ENCODE measurements at regions not wholly inside any gene's neighbourhood (a gene's known extent, or its start where the extent isn't known, plus 50 kb on each side); places are given as distances from the start of the nearest gene placed in this dataset.
A peak's percentile ranks its signal among the peaks of the same experiment; 100 is the strongest.

- DNase-seq (ENCODE audit: insufficient read length, low spot score), result no peak
- FAIRE-seq, result no peak
Measured at GRCh38 chr21:25080661-25081060, 526.6 kb downstream of the MRPL39 start.

DNA sequence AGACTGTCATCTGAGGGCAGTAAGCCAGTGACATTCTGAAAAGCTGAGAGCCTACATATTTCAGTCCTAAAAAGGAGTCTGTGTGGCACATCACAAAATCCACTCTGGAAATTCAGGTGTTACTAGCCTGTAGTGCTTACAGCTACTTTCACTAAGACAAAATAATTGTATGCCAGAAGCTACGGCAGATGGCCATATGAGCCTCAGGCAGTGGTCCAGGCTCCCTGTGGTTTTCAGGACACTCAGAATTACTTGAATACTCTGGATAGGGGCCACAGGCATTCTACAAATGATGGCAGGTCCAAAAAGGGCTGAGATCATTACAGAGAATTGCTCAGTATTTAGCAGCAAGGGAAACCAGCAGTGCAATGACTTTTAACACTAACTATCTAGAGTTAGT is 527.1 kb downstream of the MRPL39 start:
- DNase-seq (ENCODE audit: insufficient read length, low spot score) (no peak), FAIRE-seq (no peak)

DNA sequence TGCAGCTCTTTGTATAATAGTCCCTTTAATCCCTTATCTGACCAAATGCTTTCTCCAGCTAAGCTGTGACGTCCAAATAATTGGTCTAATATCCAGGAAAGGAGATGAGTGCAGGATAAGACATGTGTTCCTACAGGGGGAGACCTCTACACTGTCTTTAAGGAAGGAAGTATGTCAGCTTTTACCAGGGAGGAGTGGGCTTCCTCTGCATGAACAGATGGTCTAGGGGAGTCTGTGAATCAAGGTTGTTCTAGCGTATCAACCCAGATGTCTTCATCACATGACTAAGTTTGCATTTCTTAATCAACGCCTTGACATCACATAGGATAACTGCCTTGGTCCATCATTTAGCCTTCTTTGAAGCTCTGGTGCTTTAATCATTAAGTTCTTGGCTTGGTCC is 528.2 kb downstream of the MRPL39 start:
- FAIRE-seq (no peak), DNase-seq (ENCODE audit: insufficient read length, low spot score) (no peak)

DNA sequence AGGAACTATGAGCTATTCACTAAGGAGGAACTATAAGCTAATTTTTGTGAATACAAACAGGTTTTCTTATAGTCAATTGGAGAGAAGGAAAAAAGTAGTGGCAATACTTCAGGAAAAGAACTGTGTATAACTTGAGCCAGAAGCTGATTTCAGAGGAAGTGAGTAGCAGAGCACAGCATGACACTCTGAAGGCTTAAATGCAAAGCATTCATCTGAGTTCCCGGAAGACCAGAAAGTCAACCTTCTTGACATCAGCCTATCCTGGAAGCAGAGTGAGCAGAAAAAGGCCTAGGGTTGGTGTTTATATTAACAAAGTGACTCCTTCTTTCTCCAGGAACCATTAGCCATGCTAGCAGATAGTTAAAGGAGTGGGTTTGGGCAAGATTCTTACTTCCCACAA is 545.2 kb downstream of the MRPL39 start:
- peak; percentile 57 for FAIRE-seq
- no peak for DNase-seq (ENCODE audit: insufficient read length, low spot score)

DNA sequence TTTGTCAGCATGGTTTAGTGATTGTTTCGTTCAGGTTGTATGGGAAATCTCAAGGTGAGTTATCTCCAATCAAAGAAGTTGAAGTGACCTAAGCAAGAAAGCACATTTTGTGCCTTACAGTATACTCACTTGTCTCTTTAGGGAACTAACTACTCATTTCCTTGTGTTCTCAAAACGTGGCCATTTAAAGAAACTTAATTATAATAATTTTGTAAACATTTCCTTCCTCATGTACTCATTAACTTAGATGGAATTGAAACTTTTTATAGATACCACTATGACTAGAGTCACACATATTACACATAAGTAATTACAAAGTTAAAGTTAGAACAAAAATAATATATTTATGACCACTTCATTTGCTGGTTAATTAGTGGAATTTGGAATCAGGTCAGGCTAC is 552.6 kb downstream of the MRPL39 start:
- FAIRE-seq (peak; percentile 44), DNase-seq (ENCODE audit: insufficient read length, low spot score) (no peak)

DNA sequence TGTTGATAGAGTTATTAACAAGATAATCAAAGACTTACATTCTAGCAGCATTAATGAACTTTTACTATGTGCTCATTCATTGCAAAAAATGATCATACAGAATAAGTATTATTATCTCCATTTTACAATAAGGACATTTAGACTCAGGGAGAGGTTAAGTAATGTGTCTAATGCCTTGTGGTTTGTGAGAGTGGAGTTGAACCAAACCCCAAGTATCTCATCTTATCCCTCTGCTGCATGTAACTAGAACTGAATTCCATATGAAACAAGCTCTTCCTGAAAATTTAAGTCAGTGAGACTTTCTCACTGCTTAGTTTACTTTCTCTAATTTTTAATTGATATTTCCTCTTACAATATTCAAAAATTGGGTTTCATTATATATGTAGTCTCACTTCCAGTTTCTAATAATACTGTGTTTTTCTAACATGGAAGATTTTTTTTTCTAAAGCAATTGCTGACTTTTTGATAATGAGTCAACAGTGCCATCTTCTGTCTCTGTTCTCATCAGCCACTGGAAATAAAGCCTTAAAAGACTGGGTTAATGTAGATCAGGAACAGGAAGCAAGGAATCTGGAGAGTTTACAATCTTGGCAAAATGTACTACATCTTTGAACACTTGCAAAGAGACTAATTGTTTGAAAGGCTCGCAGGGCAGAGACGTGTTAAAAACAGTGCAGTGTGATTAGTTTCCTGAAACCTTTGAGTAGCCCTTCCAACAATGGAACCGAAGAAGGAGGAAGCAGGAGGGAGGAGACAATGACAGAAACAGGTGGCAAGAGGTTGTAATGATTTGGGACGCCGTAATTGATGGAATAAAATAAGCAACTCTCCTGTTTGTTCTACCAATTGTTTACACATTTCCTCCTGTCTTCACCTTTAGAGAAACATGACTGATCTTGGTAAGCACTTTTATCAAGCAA is 567.6 kb downstream of the MRPL39 start:
- no peak for DNase-seq (ENCODE audit: insufficient read length, low spot score)
- FAIRE-seq, result no peak

- FAIRE-seq (no peak), DNase-seq (ENCODE audit: insufficient read length, low spot score) (no peak)
Measured at GRCh38 chr21:25036775-25037174, 570.5 kb downstream of the MRPL39 start.

DNA sequence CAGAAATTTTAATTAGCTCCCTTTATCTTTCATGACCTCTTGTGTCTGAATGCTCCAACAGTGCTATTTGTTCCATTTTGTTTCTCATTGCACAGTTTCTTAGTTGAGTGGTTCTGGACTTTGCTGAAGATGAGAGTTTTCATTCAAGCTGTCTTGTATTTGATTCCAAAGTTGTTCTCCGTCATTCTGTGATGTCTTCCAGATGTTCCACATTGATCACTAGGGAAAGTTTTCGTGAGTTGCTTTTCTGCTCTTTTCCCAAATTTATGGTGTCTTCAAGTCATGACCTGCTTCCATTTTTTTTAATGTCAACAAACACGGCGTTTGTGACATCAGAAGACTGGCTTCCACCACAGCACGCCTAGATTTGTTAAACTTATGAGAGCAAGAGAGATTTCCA is 575.5 kb downstream of the MRPL39 start:
- no peak for DNase-seq (ENCODE audit: insufficient read length, low spot score)
- peak; percentile 75 for FAIRE-seq

GRCh38 chr21:25029580-25029979 is 577.7 kb downstream of the MRPL39 start:
- DNase-seq (ENCODE audit: insufficient read length, low spot score), result no peak
- FAIRE-seq, result no peak

GRCh38 chr21:25025596-25025995 is 581.7 kb downstream of the MRPL39 start:
- no peak for DNase-seq (ENCODE audit: insufficient read length, low spot score)
- FAIRE-seq, result no peak

DNA sequence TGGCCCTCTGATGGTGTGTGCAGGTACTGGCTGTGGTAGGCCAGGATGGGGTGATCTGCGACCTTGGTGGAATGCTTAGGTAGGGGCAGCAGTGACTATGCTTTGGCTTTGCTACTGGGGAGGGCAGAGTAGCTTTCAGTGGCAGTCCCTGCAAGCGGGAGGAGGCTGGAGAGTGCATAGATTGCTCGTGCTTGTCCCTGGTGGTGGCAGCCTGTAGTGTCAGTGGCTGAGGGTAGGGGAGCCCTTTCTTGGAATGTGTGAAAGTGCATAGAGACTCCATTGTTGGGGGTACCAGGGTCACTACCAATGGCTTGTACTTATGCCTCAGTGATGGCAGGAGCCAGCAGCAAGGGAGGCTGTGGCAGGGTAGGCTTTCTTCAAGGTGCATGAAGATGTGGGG is 582.6 kb downstream of the MRPL39 start:
- DNase-seq (ENCODE audit: insufficient read length, low spot score) (no peak), FAIRE-seq (no peak)

DNA sequence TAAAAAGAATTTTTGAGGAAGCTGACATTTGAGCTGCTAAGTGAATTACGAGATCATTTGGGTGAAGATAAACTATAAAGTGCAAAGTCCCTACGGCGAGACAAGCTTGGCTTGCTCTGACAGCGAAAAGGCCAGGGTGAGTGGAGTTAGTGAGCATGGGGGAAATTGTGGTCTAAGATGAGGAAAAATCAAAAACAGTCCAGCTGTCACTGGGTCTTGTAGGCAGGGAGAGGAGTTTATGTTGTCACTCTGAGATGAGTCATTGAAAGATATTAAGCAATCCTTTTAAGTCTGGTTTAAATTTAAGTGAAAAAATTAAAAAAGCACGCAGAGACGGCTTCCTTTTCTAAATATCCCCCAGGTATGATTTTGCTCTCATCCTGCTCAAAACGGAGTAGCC is 601.9 kb downstream of the MRPL39 start:
- FAIRE-seq (no peak), DNase-seq (ENCODE audit: insufficient read length, low spot score) (no peak)

DNA sequence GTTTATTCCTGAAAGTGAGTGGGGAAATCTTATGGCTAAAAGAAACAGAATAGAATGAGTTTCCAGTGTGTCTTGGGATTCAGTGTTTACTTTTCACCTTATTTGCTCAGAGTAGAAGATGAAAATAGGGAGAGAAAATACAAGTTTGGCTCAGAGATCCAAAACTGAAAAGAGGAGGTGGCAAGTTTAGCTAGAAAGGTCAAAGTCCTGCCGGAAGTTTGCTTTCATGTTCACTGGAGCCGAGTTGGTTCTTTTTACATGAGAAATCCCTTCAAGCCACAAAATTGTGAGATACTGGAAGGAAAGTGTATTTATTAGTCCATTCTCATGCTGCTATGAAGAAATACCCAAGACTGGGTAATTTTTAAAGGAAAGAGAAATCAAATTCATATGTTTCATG is 604.6 kb downstream of the MRPL39 start:
- DNase-seq (ENCODE audit: insufficient read length, low spot score) (no peak), FAIRE-seq (no peak)

- FAIRE-seq, result no peak
- no peak for DNase-seq (ENCODE audit: insufficient read length, low spot score)
Measured at GRCh38 chr21:24995216-24995615, 612.1 kb downstream of the MRPL39 start.

DNA sequence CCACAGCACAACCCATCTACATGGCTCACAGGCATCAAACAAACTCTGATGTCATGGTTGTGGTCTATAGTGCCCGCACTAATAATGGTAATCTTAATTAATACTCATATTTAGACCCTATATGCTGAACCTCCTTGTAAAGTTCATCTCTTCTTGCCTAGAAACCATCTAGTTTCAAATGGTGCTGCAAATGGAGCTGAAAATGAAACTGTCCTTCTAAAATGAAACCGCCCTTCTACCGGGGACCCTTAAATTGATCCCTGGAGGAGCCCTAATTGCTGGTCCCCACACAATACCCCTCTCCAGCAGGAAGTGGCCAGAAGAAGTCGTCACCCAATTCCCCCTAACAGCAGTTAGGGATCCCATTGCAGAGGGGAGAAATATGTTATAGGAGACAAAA is 612.6 kb downstream of the MRPL39 start:
- no peak for FAIRE-seq
- no peak for DNase-seq (ENCODE audit: insufficient read length, low spot score)

DNA sequence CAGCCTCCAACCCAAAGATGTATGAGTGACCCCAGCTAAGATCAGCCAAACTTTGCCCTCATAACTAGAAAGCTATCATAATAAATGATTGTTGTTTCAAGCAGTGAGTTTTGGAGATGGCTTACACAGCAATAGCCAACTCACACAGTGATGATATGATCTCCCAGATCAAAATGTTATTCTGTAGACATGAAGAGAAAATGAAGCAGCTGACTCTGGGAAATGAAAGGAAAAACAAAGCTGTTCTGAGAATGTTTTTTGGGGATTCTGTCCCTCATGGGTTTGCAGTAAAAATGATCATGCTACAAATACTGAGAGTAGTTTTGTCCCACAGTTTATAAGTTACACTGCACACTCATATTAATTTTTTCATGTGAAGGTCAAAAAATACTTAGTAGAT is 617.8 kb downstream of the MRPL39 start:
- FAIRE-seq (no peak), DNase-seq (ENCODE audit: insufficient read length, low spot score) (no peak)

DNA sequence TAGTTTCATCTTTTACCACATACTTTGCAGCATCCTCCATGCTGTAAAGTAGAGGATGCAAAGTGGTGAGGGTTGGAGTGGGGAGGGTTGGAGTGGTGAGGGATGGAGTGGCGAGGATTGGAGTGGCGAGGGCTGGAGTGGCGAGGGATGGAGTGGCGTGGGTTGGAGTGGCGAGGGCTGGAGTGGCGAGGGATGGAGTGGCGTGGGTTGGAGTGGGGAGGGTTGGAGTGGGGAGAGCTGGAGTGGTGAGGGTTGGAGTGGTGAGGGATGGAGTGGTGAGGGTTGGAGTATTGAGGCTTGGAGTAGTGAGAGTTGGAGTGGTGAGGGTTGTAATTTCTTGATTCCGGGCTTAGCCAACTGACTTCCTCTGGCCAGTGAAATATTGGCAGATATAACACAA is 618.3 kb downstream of the MRPL39 start:
- DNase-seq (ENCODE audit: insufficient read length, low spot score), result no peak
- no peak for FAIRE-seq

DNA sequence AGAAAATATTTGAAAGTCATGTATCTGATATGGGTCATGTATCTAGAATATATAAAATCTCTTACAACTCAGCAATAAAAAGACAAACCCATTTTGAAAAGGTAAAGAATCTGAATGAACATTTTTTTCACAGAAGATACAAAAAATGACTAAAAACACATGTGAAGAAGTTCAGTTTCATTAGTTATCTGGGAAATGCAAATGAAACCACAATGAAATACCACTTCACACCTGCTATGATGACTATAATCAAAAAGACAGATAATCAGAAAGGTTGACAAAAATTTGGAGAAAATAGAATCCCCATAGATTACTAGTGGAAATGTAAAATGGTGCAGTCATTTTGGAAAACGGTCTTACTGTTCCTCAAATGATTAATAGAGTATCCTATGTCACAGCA is 631.0 kb downstream of the MRPL39 start:
- DNase-seq (ENCODE audit: insufficient read length, low spot score) (no peak), FAIRE-seq (peak; percentile 78)

- FAIRE-seq (peak; percentile 49), DNase-seq (ENCODE audit: insufficient read length, low spot score) (no peak)
Measured at GRCh38 chr21:24969068-24969467, 638.2 kb downstream of the MRPL39 start.

DNA sequence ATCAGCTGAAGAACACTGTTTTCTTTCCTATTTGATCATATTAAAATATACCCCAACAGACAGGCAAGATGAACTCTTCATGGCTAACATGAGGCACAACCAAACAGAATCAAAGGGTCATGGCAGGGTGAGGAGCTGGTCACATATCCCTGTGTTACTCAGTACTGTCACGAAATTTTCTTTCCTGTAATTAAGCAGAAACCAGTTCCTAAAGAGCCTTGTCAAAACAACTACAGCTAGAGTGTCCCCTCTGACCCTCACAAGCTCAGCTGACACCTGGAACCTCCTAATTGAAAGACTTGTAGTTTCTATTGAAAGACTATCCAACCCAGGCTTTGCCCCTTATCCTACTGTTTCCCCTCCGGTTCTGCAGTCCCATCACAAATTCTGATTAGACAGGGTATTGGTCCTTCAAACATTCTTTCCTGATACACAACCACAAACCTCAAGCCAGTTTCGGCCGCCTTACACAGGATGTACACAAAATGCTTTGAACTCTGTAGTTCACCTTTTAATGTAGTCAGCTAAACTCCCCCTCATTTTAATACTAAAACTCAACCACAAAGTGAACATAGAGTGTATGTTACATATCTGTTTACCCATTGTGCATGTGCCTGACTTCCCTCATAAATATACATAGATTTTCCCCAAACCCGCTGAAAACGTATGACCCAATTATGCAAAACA is 651.9 kb downstream of the MRPL39 start:
- peak; percentile 96 for FAIRE-seq
- peak; percentile 15 for DNase-seq (ENCODE audit: insufficient read length, low spot score)

DNA sequence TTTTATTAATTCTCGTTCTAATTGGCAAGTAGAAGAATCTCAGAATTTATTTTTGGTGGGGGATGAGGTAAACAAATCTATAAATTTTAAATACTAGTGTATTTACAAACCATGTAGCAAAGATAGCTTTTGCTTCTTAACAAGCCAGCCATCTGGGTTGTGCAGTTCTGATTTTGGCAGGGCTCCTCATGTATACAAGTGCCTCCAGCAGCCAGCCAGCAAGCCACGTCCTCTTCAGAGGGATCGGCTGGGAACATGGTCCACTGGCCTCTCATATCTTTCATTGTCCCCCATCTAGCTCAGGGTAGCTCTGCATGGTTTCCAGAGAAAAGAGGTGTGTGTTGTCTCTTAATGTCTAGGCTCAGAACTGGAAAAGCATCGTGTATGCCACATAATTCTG is 659.1 kb downstream of the MRPL39 start:
- DNase-seq (ENCODE audit: insufficient read length, low spot score) (no peak), FAIRE-seq (no peak)

GRCh38 chr21:24945910-24946309 is 661.4 kb downstream of the MRPL39 start:
- FAIRE-seq, result no peak
- no peak for DNase-seq (ENCODE audit: insufficient read length, low spot score)

Measured in GM19239 (cell line).